Transverse colon (tissue), 4 donors: ENCODE measurements at regions not wholly inside any gene's neighbourhood (a gene's known extent, or its start where the extent isn't known, plus 50 kb on each side); places are given as distances from the start of the nearest gene placed in this dataset.
A peak's percentile ranks its signal among the peaks of the same experiment; 100 is the strongest.

Experiments used
- DNase-seq: peaks from one replicate; pipeline ENCODE4 v3.0.0-alpha.2; 2019
- H3K27ac ChIP-seq, 4 donors: fragments of 200-600 bp; sonication (generic); 2 replicates each; pipeline ENCODE4 v1.5.1; 2016 to 2018; ENCODE audit warnings: inconsistent platforms in 4 of 4
- H3K27me3 ChIP-seq: fragments of 200-600 bp; sonication (generic); 2 replicates; pipeline ENCODE4 v1.5.1; 2017; ENCODE audit warnings: inconsistent platforms
- H3K36me3 ChIP-seq, 4 donors: fragments of 200-600 bp; sonication (generic); 2 replicates each; pipeline ENCODE4 v1.5.1; 2017 to 2019; ENCODE audit warnings: inconsistent platforms in 4 of 4
- H3K4me1 ChIP-seq, 4 donors: fragments of 200-600 bp; sonication (generic); 2 replicates each; pipeline ENCODE4 v1.5.1; 2017 to 2020; ENCODE audit warnings: inconsistent platforms in 4 of 4
- H3K4me3 ChIP-seq, 4 donors: fragments of 200-600 bp; sonication (generic); 1 replicate in 1 of 4; 2 replicates in 3 of 4; pipeline versions ENCODE4 v1.5.1 to v1.6.1; 2017 to 2019; ENCODE audit warnings: inconsistent platforms in 4 of 4
- H3K9me3 ChIP-seq, 2 donors: fragments of 200-600 bp; sonication (generic); 2 replicates each; pipeline ENCODE4 v1.5.1; 2017 to 2019; ENCODE audit warnings: inconsistent platforms in 2 of 2
- CTCF ChIP-seq, 5 experiments: fragments of 200-600 bp in 3 of 5; fragments of 450-650 bp in 2 of 5; sonication (generic) in 3 of 5; IDR thresholded peaks; 1 replicate in 2 of 5; 2 replicates in 3 of 5; pipeline ENCODE4 v1.5.1; 2016 to 2017; ENCODE audit warnings: antibody characterized with exemption in 5 of 5, inconsistent platforms in 3 of 5, mild to moderate bottlenecking in 2 of 5, moderate library complexity in 1 of 5
- EP300 ChIP-seq: sonication (generic); formaldehyde crosslinking; IDR thresholded peaks from one replicate; pipeline ENCODE4 v1.6.1; 2017; ENCODE audit warnings: antibody characterized with exemption, low read depth
- POLR2A ChIP-seq: fragments of 450-650 bp; IDR thresholded peaks from one replicate; pipeline ENCODE4 v1.6.1; 2016; ENCODE audit warnings: antibody characterized with exemption, mild to moderate bottlenecking, moderate library complexity
- POLR2AphosphoS5 ChIP-seq, 3 donors: sonication (generic); formaldehyde crosslinking; IDR thresholded peaks; one replicate each; pipeline ENCODE4 v1.6.1; 2016; ENCODE audit warnings: antibody characterized with exemption in 3 of 3
- WGBS, 2 donors: methylation state at CpG; one replicate each; pipeline ENCODE4 v1.1.5; 2018; ENCODE audit warnings: low coverage in 1 of 2; 5-methylcytosine and 5-hydroxymethylcytosine counted together
- in situ Hi-C, 4 donors: fragments of 200-750 bp; cut with MboI; loops; one replicate each; pipeline versions ENCODE4 v1.15.0 to v1.15.1; 2017; ENCODE audit warnings: low sequenced_read_pairs in 3 of 4, low pct_ligation_motif_present in 1 of 4, low pct_unique_long_range_greater_than_20kb in 1 of 4
- intact Hi-C: fragments of 100-400 bp; cut with DNase I; formaldehyde crosslinking; loops from one replicate; pipeline ENCODE4 v1.15.1; 2023; ENCODE audit warnings: low total_unique reads

- in situ Hi-C loops (no loop called here), intact Hi-C loops (no loop called here)
- H3K9me3 ChIP-seq = no peaks in the 10 kb centered on the region
- no peaks in the 10 kb centered on the region for H3K36me3 ChIP-seq
- WGBS, 2 donors = 45% methylated on average over 2 of the region's 2 CpGs; no CpG with 5 or more reads in 1 of the 2 donors
- peaks cover 0 to 4% (median 0%) of the 10 kb centered on the region in 4 donors for H3K4me1 ChIP-seq
- H3K4me3 ChIP-seq = no peak overlapping the region
- TF ChIP-seq EP300 (no peak), CTCF (IDR thresholded peaks at IDR 0.05) (no peak)
- H3K27ac ChIP-seq = no peak overlapping the region
- no peaks in the 10 kb centered on the region for H3K27me3 ChIP-seq
- DNase-seq = no peak
Observed at GRCh38 chr6:25026723-25027122, 91.0 kb upstream of the RIPOR2 start.

GRCh38 chr6:25027221-25027916 is 91.6 kb upstream of the RIPOR2 start:
- intact Hi-C loops (no loop called here), in situ Hi-C loops (no loop called here)
- Histone ChIP-seq H3K9me3 (no peaks in the 10 kb centered on the region), H3K4me3 (no peak overlapping the region), H3K27ac (peak overlapping the region in 1 of 4 donors; percentile 10), H3K27me3 (no peaks in the 10 kb centered on the region), H3K4me1 (peaks cover 0 to 4% (median 0%) of the 10 kb centered on the region in 4 donors), H3K36me3 (no peaks in the 10 kb centered on the region)
- TF ChIP-seq CTCF (IDR thresholded peaks at IDR 0.05) (peak in 1 of 5 experiments; percentile 9), POLR2AphosphoS5 (IDR thresholded peaks at IDR 0.05) (no peak), POLR2A (no peak)
- peak; percentile 70 for DNase-seq
- WGBS, 2 donors = 58 to 84% methylated on average over 12 to 22 of the region's 31 CpGs

- no peaks in the 10 kb centered on the region for H3K9me3 ChIP-seq
- in situ Hi-C loops = no loop called here
- intact Hi-C loops = no loop called here
- H3K4me3 ChIP-seq = no peak overlapping the region
- no peak for DNase-seq
- H3K4me1 ChIP-seq = peaks cover 0 to 4% (median 0%) of the 10 kb centered on the region in 4 donors
- 94 to 100% methylated on average over 1 of the region's 1 CpG for WGBS, 2 donors
- H3K27me3 ChIP-seq = no peaks in the 10 kb centered on the region
- TF ChIP-seq EP300 (no peak), POLR2A (no peak), CTCF (IDR thresholded peaks at IDR 0.05) (no peak), POLR2AphosphoS5 (IDR thresholded peaks at IDR 0.05) (no peak)
- no peak overlapping the region for H3K27ac ChIP-seq
- H3K36me3 ChIP-seq = no peaks in the 10 kb centered on the region
Observed at GRCh38 chr6:25028328-25028727, 92.6 kb upstream of the RIPOR2 start.

- DNase-seq = no peak
- Histone ChIP-seq H3K9me3 (no peaks in the 10 kb centered on the region), H3K4me3 (no peak overlapping the region), H3K27ac (no peak overlapping the region), H3K27me3 (no peaks in the 10 kb centered on the region), H3K4me1 (peaks cover 0 to 10% (median 2%) of the 10 kb centered on the region in 4 donors), H3K36me3 (no peaks in the 10 kb centered on the region)
- in situ Hi-C loops = no loop called here
- 96 to 98% methylated on average over 8 of the region's 8 CpGs for WGBS, 2 donors
- intact Hi-C loops = no loop called here
- TF ChIP-seq POLR2A (no peak), CTCF (IDR thresholded peaks at IDR 0.05) (no peak), POLR2AphosphoS5 (IDR thresholded peaks at IDR 0.05) (no peak), EP300 (no peak)
Observed at GRCh38 chr6:25032934-25033333, 97.2 kb upstream of the RIPOR2 start.
